GM21723 (cell line): ENCODE measurements at regions not wholly inside any gene's neighbourhood (a gene's known extent, or its start where the extent isn't known, plus 50 kb on each side); places are given as distances from the start of the nearest gene placed in this dataset.

ENCODE experiments used
- ATAC-seq: cut with Tn5 transposase; IDR thresholded peaks from one replicate; pipeline ENCODE4 v1.9.1; 2021; ENCODE audit warnings: mild to moderate bottlenecking, moderate library complexity; ENCODE audit not compliant: unreplicated experiment

DNA sequence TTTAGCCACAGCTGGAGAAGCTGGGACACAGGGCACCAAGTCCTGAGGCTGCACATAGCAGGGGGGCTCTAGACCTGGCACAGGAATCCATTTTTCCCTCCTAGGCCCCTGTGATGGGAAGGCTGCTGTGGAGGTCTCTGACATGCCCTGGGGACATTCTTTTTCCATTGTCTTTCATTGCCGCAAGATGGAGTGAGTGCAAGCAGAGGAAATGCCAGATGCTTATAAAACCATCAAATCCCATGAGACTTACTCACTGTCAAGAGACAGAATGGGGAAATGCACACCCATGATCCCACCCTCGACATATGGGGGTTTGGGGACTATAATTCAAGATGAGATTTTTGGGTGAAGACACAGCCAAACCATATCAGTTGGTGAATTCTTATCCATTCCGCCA lies 94.7 kb upstream of the FERD3L start:
- ATAC-seq: no peak

DNA sequence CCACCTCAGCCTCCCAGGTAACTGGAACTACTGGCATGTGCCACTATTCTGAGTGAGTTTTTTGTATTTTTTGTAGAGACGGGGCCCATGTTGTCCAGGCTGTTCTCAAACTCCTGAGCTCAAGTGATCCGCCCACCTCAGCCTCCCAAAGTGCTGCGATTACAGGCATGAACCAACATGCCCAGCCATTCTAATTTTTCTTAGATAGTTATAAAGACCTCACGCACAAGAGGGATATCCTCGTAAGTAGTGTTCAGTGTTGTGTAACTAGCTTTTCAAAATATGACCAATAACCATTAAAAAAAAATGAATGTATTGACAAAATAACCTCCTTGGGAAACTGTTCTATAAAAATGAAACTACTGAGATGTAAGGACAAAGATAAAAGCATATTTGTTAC lies 90.5 kb upstream of the FERD3L start:
- ATAC-seq: no peak

DNA sequence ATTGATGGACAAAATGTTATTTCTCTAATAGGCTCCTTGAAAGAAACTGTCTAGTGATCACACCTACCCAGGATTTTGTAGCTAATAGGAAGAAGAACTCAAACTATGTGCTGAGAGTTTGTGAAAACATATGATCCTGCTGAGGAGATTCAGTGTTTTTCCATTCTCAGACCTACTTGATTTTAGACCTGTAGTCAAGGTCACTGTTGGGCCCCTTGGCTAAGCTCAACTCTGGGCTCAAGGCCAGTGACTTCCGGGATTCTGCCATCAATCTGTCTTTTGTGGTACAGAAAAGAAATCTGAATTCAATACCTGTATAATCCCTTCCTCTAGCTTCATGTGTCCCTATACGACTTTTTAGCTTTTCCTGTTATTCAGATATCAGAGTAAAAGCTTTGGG lies 79.7 kb upstream of the FERD3L start:
- no peak for ATAC-seq

DNA sequence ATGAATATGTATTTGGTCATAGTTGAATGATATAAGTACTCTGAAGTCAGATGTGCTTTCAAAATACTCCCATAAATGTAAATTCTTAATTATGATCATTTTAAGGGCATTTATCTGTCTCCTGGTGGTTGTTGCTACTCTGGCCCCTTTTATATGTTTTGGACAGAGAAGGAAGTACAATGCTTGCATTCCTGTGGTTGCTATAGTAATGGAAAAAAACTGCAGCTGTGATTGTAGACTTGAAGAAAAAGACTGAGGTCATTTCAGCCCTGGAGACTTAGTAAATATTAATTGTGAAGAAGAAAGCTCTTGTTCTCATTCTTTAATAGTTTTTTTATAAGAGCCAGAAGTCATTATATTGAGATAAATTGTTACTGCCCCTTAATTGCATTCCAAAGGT lies 70.2 kb upstream of the FERD3L start:
- ATAC-seq: no peak

DNA sequence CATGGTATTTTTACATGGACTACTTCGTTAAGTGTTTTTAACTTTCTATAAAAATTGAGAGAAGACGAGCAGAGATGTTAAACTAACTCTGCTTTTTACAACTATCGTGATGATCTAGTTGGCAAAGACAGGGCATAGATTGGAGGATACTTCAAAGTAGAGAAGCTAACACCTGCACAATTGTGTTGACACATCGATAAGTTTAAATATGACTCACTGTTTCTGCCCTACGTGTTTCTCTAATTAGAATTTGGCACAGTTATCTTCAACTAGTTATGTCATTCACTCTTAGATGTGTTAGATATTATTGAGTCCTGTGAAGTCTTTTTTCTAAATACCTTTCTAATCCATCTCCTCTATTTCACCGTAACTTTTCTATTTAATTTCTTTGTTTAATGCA lies 68.5 kb upstream of the FERD3L start:
- ATAC-seq: no peak

DNA sequence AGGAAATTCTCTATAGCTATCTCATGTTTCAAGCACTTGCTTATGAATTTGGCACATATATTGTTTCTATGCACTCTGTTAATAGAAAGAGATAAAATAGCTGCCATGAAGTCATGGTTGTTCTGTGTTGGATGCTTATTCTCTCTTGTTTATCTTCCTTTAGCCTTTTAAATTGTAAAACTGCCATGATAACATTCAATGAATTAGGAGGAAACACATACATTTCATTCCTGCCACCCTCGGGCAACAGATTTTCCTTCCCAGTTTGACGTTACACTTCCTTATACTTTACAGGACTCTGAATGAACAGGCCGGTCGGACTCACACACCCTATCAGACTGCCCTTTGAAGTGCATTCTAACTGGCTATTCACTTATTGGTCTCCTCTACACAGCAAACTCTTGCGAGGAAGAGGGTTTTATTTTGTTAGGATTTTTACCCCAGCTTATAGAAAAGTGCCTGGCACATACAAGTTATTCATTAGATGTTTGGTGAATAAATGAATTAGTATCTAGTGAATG lies 65.7 kb upstream of the FERD3L start:
- ATAC-seq: no peak

DNA sequence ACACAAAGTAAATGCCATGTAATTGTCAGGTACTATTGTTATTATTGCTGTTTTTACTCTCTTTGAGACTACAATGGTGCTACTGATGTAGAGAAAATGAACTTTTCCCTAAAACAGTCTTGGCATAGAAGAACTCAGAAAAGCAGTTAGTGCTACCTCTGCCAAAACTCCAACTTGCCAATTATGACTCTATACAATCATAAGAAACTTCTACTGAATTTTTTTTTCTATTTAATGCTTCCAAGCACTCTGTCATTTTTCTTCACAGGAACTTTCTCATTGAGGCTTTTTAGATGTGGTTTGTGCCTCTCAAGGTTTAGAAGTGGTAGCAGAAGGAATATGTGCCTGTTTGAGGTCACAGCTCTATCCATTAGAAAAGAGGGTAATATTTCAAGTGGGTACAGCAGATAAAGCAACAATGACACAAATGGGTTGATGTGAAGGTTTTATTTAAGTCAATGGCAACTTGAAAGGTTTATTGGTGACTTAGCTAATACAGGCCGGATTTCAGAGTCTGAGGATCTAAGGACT lies 64.0 kb upstream of the FERD3L start:
- no peak for ATAC-seq

DNA sequence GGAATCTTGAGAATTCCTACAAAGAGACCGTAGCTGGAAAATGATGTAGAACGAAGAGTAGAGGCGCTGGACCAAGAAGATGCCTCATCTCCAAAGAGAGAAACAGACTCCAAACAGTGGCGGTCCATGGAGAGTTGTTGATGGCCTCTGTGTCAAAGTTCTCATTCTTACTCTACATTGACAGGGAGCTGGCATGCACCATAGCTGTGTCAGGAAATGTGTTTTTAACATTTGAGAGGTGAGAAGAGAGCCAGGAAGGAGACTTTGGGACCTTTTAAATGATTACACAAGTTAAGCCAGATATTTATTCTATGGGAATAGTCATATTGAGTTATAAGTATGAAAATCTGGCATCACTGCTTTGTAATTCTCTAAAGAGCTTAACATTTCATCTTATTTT lies 61.5 kb upstream of the FERD3L start:
- no peak for ATAC-seq

DNA sequence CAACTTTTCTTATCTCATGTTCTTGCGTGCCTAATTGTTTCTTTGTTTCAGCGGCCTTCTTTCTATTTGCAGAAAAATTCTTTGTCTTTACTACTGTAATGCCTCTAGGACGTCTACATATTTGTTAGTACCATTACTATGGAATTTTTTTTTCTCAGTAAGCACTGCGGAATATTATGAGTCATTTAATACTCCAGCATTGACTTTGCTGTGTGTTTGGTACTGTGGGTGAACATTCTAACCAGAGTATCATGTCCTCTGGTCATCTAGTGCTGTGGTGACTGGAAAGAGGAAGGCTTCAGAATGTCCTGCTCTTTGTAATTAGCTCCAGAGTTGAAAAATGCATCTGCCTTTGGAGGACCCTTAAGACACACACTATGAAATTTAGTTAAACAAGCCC lies 58.5 kb upstream of the FERD3L start:
- no peak for ATAC-seq

DNA sequence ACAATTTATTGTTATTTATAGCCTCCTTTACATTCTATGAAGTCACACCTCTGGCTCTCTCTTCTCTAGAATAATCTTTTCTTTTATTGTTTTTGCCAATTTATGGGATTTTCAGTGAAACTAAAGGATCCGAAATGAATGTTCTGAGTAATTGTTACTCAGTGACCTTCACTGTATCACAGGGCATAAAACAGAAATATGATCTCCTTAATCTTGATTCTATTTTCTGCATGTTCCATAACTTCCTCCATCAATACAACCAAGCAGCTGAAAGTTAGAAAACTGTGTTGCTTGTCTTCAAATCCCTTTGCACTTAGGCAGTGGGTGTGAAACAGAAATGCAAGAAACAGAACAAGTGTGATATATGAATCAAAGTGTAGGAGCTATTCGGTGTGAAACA lies 57.4 kb upstream of the FERD3L start:
- ATAC-seq: no peak
